K562 (cell line): ENCODE measurements at regions not wholly inside any gene's neighbourhood (a gene's known extent, or its start where the extent isn't known, plus 50 kb on each side); places are given as distances from the start of the nearest gene placed in this dataset.
"Not testable (repeated sequence)": the region's sequence is repeated elsewhere in the genome, so short reads cannot be mapped to it uniquely, and the experiment has no call there.

Experiments used
- ATAC-seq: fragments of 200-7000 bp; cut with Tn5 transposase; 3 replicates; pipeline ENCODE4 v1.9.1; 2020; ENCODE audit warnings: moderate library complexity
- BruUV-seq: library from RNA; stranded (reverse); fragments of 400-500 nt; replicated peaks from 2 replicates; lab custom pipeline; 2021; lab: Mats Ljungman, UMichigan
- CTCF ChIA-PET: fragments of 300-600 bp; formaldehyde crosslinking; extraction: SDS; loops from one replicate; lab custom pipeline; 2021; ENCODE audit warnings: low intra/inter-chr PET ratio; lab: Yijun Ruan, JAX
- POLR2A ChIA-PET: fragments of 300-600, 350-650 bp; sonication (Branson Sonifier 250); formaldehyde crosslinking; extraction: SDS; loops from one replicate; lab custom pipeline; 2021; ENCODE audit warnings: antibody characterized with exemption, inconsistent platforms; lab: Yijun Ruan, JAX
- DNase-seq, 4 experiments: peaks; one replicate each; pipeline versions ENCODE4 v3.0.0 to v3.0.0-alpha.2; 2011 to 2018; ENCODE audit warnings: low spot score in 3 of 4, mixed read lengths in 3 of 4; ENCODE audit errors: extremely low read depth in 1 of 4
- FAIRE-seq: peaks from 2 replicates; lab custom pipeline; 2011; peaks lifted over from hg19 to GRCh38; lab: Jason Lieb, UNC
- H2AFZ ChIP-seq: 2 replicates; pipeline ENCODE4 v1.6.0; 2011; ENCODE audit warnings: low read depth, low read length, control low read depth, inconsistent platforms
- H3K27ac ChIP-seq: fragments of 200-600 bp; 3 replicates; pipeline ENCODE4 v1.8.0; 2011; ENCODE audit warnings: low read depth, mild to moderate bottlenecking, control low read depth, inconsistent platforms, low read length, moderate library complexity, mixed read lengths; ENCODE audit errors: extremely low read depth
- H3K27me3 ChIP-seq, 2 experiments: fragments of 300-600 bp in 1 of 2; 2 replicates in 1 of 2; 3 replicates in 1 of 2; pipeline versions ENCODE4 v1.6.0 to v1.8.0; 2011; ENCODE audit warnings: inconsistent platforms in 2 of 2, low read length in 2 of 2, mild to moderate bottlenecking in 1 of 2, mixed read lengths in 1 of 2, moderate library complexity in 1 of 2; ENCODE audit not compliant: control insufficient read depth in 2 of 2, insufficient read depth in 2 of 2
- H3K36me3 ChIP-seq: fragments of 300-600 bp; 3 replicates; pipeline ENCODE4 v1.8.0; 2011; ENCODE audit warnings: mild to moderate bottlenecking, low read length, inconsistent platforms; ENCODE audit not compliant: control insufficient read depth, insufficient read depth
- H3K4me1 ChIP-seq, 2 experiments: fragments of 200-600 bp in 1 of 2; replicated peaks in 1 of 2; 2 replicates in 1 of 2; 3 replicates in 1 of 2; pipeline versions ENCODE4 v1.5.1 to v1.8.0; 2011; ENCODE audit warnings: inconsistent platforms in 2 of 2, low read length in 2 of 2, mild to moderate bottlenecking in 1 of 2, mixed read lengths in 1 of 2, moderate library complexity in 1 of 2; ENCODE audit not compliant: control insufficient read depth in 2 of 2, insufficient read depth in 2 of 2
- H3K4me2 ChIP-seq: 2 replicates; pipeline ENCODE4 v1.6.1; 2011; ENCODE audit warnings: low read length, control low read depth, inconsistent platforms, mixed read lengths; ENCODE audit not compliant: insufficient read depth
- H3K4me3 ChIP-seq: fragments of 200-600 bp; sonication (generic), shearing (Covaris generic); 2 replicates; pipeline ENCODE4 v1.5.1; 2016; ENCODE audit warnings: control low read depth, inconsistent platforms
- H3K79me2 ChIP-seq: fragments of 200-600 bp; 3 replicates; pipeline ENCODE4 v1.8.0; 2011; ENCODE audit warnings: low read length, inconsistent platforms; ENCODE audit not compliant: control insufficient read depth, insufficient read depth
- H3K9ac ChIP-seq, 2 experiments: 2 replicates each; pipeline versions ENCODE4 v1.6.0 to v1.6.1; 2011; ENCODE audit warnings: low read depth in 2 of 2, low read length in 2 of 2, control low read depth in 1 of 2, inconsistent platforms in 1 of 2, mild to moderate bottlenecking in 1 of 2, mixed read lengths in 1 of 2; ENCODE audit not compliant: insufficient read depth in 1 of 2
- H3K9me1 ChIP-seq: one replicate; pipeline ENCODE4 v1.6.0; 2011; ENCODE audit warnings: inconsistent platforms, mild to moderate bottlenecking, low read length, moderate library complexity; ENCODE audit not compliant: control insufficient read depth, insufficient read depth
- H3K9me3 ChIP-seq: replicated peaks from 2 replicates; pipeline ENCODE4 v1.5.1; 2011; ENCODE audit warnings: low read depth, low read length, inconsistent platforms; ENCODE audit not compliant: control insufficient read depth, insufficient read depth
- H4K20me1 ChIP-seq: replicated peaks from 2 replicates; pipeline ENCODE4 v1.6.1; 2011; ENCODE audit warnings: low read length, inconsistent platforms, mixed read lengths; ENCODE audit not compliant: control insufficient read depth, insufficient read depth
- BHLHE40 ChIP-seq: IDR thresholded peaks from 2 replicates; pipeline ENCODE4 v1.6.1; 2011; ENCODE audit warnings: low read length, improper control_type of control experiment
- CBX2 ChIP-seq: fragments of 200-600 bp; sonication (generic); IDR thresholded peaks from one replicate; pipeline ENCODE4 v1.6.1; 2012; ENCODE audit warnings: mild to moderate bottlenecking, low read length, inconsistent platforms; ENCODE audit not compliant: insufficient read depth, poor library complexity, severe bottlenecking
- CCNT2 ChIP-seq: IDR thresholded peaks from 2 replicates; pipeline ENCODE4 v1.6.1; 2011; ENCODE audit warnings: borderline replicate concordance, low read depth, mild to moderate bottlenecking, moderate library complexity, mixed read lengths, low read length; ENCODE audit not compliant: insufficient read length; ENCODE audit errors: extremely low read depth
- ELF4 ChIP-seq: fragments of 450-650 bp; formaldehyde crosslinking; IDR thresholded peaks from 2 replicates; pipeline ENCODE4 v1.4.0; 2022; ENCODE audit warnings: missing genetic modification characterization
- NCOA6 ChIP-seq: fragments of 450-650 bp; IDR thresholded peaks from 2 replicates; pipeline ENCODE4 v1.6.1; 2017; ENCODE audit warnings: mild to moderate bottlenecking
- ZBTB1 ChIP-seq: sonication (generic); formaldehyde crosslinking; IDR thresholded peaks from 2 replicates; pipeline ENCODE4 v1.8.1; 2023; ENCODE audit warnings: missing genetic modification reagents, low read depth, mild to moderate bottlenecking, borderline replicate concordance
- ZNF24 ChIP-seq: fragments of 450-650 bp; IDR thresholded peaks from 2 replicates; pipeline ENCODE4 v1.6.1; 2016
- ZNF696 ChIP-seq: fragments of 250-450 bp; sonication (Bioruptor Pico); conservative IDR thresholded peaks from 2 replicates; pipeline ENCODE4 v1.4.0; 2020; ENCODE audit warnings: mild to moderate bottlenecking, moderate library complexity
- WGBS: fragments of 100-300 bp; shearing (Covaris generic); methylation state at CpG from one replicate; pipeline ENCODE4 v1.1.6; 2016; ENCODE audit warnings: low coverage, mixed read lengths; ENCODE audit not compliant: insufficient coverage; ENCODE audit errors: missing lambda C conversion rate; 5-methylcytosine and 5-hydroxymethylcytosine counted together
- in situ Hi-C: fragments of 300-500 bp; cut with MboI; formaldehyde crosslinking; loops from 4 replicates; pipeline ENCODE4 v1.15.0; 2018; ENCODE audit warnings: inconsistent platforms, mixed read lengths
- intact Hi-C: fragments of 100-400 bp; cut with micrococcal nuclease; formaldehyde crosslinking; loops from 2 replicates; pipeline ENCODE4 v1.14.2; 2022
- TF ChIP-seq, protein P1 (sequence below): fragments of 450-650 bp; formaldehyde crosslinking; IDR thresholded peaks from 2 replicates; pipeline ENCODE4 v1.4.0; 2022; ENCODE audit warnings: missing genetic modification characterization
- TF ChIP-seq, protein P2 (sequence below), 2 experiments: fragments of 200-800 bp in 1 of 2; sonication (Bioruptor generic) in 1 of 2; sonication (generic) in 1 of 2; formaldehyde crosslinking in 1 of 2; IDR thresholded peaks in 1 of 2; conservative IDR thresholded peaks in 1 of 2; 2 replicates each; pipeline versions ENCODE4 v1.5.0 to v1.6.1; 2016 to 2020; ENCODE audit warnings: missing compliant biosample characterization in 1 of 2, missing genetic modification characterization in 1 of 2, missing genetic modification reagents in 1 of 2
- TF ChIP-seq, protein P3 (sequence below): sonication (generic); formaldehyde crosslinking; IDR thresholded peaks from 2 replicates; pipeline ENCODE4 v1.8.1; 2023; ENCODE audit warnings: mild to moderate bottlenecking, missing genetic modification reagents

DNA sequence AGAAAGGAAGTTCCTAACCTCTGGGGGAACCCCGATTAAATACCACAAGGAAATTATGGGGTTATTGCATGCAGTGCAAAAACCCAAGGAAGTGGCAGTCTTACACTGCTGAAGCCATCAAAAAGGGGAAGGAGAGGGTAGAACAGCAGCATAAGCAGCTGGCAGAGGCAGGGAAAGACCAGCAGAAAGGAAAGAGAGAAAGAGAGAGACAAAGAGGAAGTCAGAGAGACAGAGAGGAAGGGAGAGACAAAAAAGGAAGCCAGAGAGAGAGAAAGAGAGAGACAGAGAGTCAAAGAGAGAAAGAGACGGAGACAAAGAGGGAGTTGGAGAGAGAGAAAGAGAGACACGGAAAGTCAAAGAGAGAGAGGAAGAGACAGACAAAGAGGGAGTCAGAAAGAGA lies 689.1 kb downstream of the TFAP2A start:
- H3K79me2 ChIP-seq, intact Hi-C loops, FAIRE-seq, H3K27me3 ChIP-seq, H4K20me1 ChIP-seq, H2AFZ ChIP-seq, H3K27ac ChIP-seq, H3K36me3 ChIP-seq, POLR2A ChIA-PET, H3K9ac ChIP-seq, H3K4me2 ChIP-seq, BruUV-seq, H3K9me1 ChIP-seq, DNase-seq, H3K9me3 ChIP-seq, H3K4me3 ChIP-seq, in situ Hi-C loops, ATAC-seq, CTCF ChIA-PET, H3K4me1 ChIP-seq: not testable (repeated sequence)
- 0% methylated on average over 3 of the region's 3 CpGs for WGBS

DNA sequence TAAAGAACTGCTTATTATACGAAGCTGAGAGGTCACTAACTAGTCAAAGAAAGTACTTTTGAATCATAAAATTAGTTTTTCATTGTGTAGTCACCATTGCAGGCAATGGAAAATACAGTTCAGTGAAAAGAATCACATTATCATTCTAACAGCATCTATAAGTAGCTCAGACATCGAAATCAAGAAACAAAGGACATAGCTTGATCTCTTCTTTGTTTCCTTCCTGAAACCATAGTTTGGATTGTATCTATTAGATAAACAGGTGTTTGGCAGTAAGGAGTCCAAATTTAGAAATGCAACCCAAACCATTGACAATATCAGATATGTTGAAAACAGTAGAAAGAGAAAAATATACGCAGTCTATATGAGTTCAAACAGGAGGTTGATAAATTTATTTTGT lies 697.3 kb downstream of the TFAP2A start:
- H3K9me1 ChIP-seq = no peaks in the 10 kb centered on the region
- no peak overlapping the region for H2AFZ ChIP-seq
- CTCF ChIA-PET = no interaction called here
- H3K36me3 ChIP-seq = no peaks in the 10 kb centered on the region
- H3K9me3 ChIP-seq = peaks cover 2% of the 10 kb centered on the region
- H3K27me3 ChIP-seq = no peaks in the 10 kb centered on the region
- no peak for DNase-seq
- intact Hi-C loops = no loop called here
- H3K4me1 ChIP-seq = no peaks in the 10 kb centered on the region
- WGBS = 2% methylated on average over 3 of the region's 3 CpGs
- no peaks in the 10 kb centered on the region for H3K79me2 ChIP-seq
- no peak for ATAC-seq
- no peaks in the 10 kb centered on the region for H4K20me1 ChIP-seq
- no peak overlapping the region for H3K4me3 ChIP-seq
- H3K9ac ChIP-seq = no peak overlapping the region
- no peak overlapping the region for H3K27ac ChIP-seq
- POLR2A ChIA-PET = no interaction called here
- H3K4me2 ChIP-seq = no peak overlapping the region
- FAIRE-seq = no peak
- BruUV-seq = no TSS peak
- in situ Hi-C loops = no loop called here
- TF ChIP-seq, protein P1, sequence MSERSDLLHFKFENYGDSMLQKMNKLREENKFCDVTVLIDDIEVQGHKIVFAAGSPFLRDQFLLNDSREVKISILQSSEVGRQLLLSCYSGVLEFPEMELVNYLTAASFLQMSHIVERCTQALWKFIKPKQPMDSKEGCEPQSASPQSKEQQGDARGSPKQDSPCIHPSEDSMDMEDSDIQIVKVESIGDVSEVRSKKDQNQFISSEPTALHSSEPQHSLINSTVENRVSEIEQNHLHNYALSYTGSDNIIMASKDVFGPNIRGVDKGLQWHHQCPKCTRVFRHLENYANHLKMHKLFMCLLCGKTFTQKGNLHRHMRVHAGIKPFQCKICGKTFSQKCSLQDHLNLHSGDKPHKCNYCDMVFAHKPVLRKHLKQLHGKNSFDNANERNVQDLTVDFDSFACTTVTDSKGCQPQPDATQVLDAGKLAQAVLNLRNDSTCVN (CRISPR knock-in tag) = no peak
- TF ChIP-seq ZBTB1 (CRISPR knock-in tag) (no peak), ZNF24 (no peak), NCOA6 (no peak), ZNF696 (CRISPR knock-in tag) (no peak), ELF4 (no peak), CCNT2 (no peak), BHLHE40 (no peak), CBX2 (no peak)
- TF ChIP-seq, protein P2, sequence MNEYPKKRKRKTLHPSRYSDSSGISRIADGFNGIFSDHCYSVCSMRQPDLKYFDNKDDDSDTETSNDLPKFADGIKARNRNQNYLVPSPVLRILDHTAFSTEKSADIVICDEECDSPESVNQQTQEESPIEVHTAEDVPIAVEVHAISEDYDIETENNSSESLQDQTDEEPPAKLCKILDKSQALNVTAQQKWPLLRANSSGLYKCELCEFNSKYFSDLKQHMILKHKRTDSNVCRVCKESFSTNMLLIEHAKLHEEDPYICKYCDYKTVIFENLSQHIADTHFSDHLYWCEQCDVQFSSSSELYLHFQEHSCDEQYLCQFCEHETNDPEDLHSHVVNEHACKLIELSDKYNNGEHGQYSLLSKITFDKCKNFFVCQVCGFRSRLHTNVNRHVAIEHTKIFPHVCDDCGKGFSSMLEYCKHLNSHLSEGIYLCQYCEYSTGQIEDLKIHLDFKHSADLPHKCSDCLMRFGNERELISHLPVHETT (CRISPR knock-in tag; conservative IDR thresholded peaks at IDR 0.05 in 1 of 2, IDR thresholded peaks at IDR 0.05 in 1 of 2) = no peak
- TF ChIP-seq, protein P3, sequence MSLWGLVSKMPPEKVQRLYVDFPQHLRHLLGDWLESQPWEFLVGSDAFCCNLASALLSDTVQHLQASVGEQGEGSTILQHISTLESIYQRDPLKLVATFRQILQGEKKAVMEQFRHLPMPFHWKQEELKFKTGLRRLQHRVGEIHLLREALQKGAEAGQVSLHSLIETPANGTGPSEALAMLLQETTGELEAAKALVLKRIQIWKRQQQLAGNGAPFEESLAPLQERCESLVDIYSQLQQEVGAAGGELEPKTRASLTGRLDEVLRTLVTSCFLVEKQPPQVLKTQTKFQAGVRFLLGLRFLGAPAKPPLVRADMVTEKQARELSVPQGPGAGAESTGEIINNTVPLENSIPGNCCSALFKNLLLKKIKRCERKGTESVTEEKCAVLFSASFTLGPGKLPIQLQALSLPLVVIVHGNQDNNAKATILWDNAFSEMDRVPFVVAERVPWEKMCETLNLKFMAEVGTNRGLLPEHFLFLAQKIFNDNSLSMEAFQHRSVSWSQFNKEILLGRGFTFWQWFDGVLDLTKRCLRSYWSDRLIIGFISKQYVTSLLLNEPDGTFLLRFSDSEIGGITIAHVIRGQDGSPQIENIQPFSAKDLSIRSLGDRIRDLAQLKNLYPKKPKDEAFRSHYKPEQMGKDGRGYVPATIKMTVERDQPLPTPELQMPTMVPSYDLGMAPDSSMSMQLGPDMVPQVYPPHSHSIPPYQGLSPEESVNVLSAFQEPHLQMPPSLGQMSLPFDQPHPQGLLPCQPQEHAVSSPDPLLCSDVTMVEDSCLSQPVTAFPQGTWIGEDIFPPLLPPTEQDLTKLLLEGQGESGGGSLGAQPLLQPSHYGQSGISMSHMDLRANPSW (CRISPR knock-in tag) = no peak
